ENCODE measurements at regions not wholly inside any gene's neighbourhood (a gene's known extent, or its start where the extent isn't known, plus 50 kb on each side); places are given as distances from the start of the nearest gene placed in this dataset.

GRCh38 chr2:41694536-41695049 lies 353.2 kb upstream of the PKDCC start:
- TF ChIP-seq CTCF (IDR thresholded peaks at IDR 0.05), result no peak
- no peaks in the 10 kb centered on the region for H3K36me3 ChIP-seq
- no peaks in the 10 kb centered on the region for H3K9me3 ChIP-seq
- no peak overlapping the region for H3K4me3 ChIP-seq (ENCODE audit: low read depth in 1 of 2, low read length in 1 of 2)
- H3K27me3 ChIP-seq, result no peaks in the 10 kb centered on the region
- no peaks in the 10 kb centered on the region for H3K4me1 ChIP-seq (ENCODE audit: control insufficient read depth in 1 of 2, insufficient read depth in 1 of 2, low read depth in 1 of 2, low read length in 1 of 2)
- H3K27ac ChIP-seq, result no peak overlapping the region

GRCh38 chr2:41695198-41696113 lies 352.4 kb upstream of the PKDCC start:
- no peaks in the 10 kb centered on the region for H3K27me3 ChIP-seq
- no peak overlapping the region for H3K4me3 ChIP-seq (ENCODE audit: low read depth in 1 of 2, low read length in 1 of 2)
- no peak for TF ChIP-seq CTCF (IDR thresholded peaks at IDR 0.05)

GRCh38 chr2:41697389-41697788 lies 350.4 kb upstream of the PKDCC start:
- Histone ChIP-seq H3K27me3 (no peaks in the 10 kb centered on the region), H3K4me1 (ENCODE audit: control insufficient read depth in 1 of 2, insufficient read depth in 1 of 2, low read depth in 1 of 2, low read length in 1 of 2) (peaks cover 0 to 8% of the 10 kb centered on the region in 2 experiments), H3K4me3 (ENCODE audit: low read depth in 1 of 2, low read length in 1 of 2) (no peak overlapping the region), H3K36me3 (no peaks in the 10 kb centered on the region), H3K27ac (no peak overlapping the region), H3K9me3 (no peaks in the 10 kb centered on the region)
- no peak for TF ChIP-seq CTCF (IDR thresholded peaks at IDR 0.05)

More at GRCh38 chr2:41695198-41696113, 352.4 kb upstream of the PKDCC start:
- Histone ChIP-seq H3K36me3 (no peaks in the 10 kb centered on the region), H3K9me3 (no peaks in the 10 kb centered on the region), H3K27ac (no peak overlapping the region), H3K4me1 (ENCODE audit: control insufficient read depth in 1 of 2, insufficient read depth in 1 of 2, low read depth in 1 of 2, low read length in 1 of 2) (no peaks in the 10 kb centered on the region)

- no peak for TF ChIP-seq CTCF (IDR thresholded peaks at IDR 0.05)
- Histone ChIP-seq H3K36me3 (no peaks in the 10 kb centered on the region), H3K27ac (no peak overlapping the region), H3K9me3 (no peaks in the 10 kb centered on the region), H3K27me3 (no peaks in the 10 kb centered on the region), H3K4me1 (ENCODE audit: control insufficient read depth in 1 of 2, insufficient read depth in 1 of 2, low read depth in 1 of 2, low read length in 1 of 2) (peaks cover 0 to 8% of the 10 kb centered on the region in 2 experiments), H3K4me3 (ENCODE audit: low read depth in 1 of 2, low read length in 1 of 2) (no peak overlapping the region)
Measured at GRCh38 chr2:41698678-41699422, 349.0 kb upstream of the PKDCC start.

- H3K4me3 ChIP-seq (ENCODE audit: low read depth in 1 of 2, low read length in 1 of 2), result no peak overlapping the region
- no peaks in the 10 kb centered on the region for H3K9me3 ChIP-seq
- no peak for TF ChIP-seq CTCF (IDR thresholded peaks at IDR 0.05)
- peaks cover 0 to 8% of the 10 kb centered on the region in 2 experiments for H3K4me1 ChIP-seq (ENCODE audit: control insufficient read depth in 1 of 2, insufficient read depth in 1 of 2, low read depth in 1 of 2, low read length in 1 of 2)
- no peaks in the 10 kb centered on the region for H3K36me3 ChIP-seq
- H3K27ac ChIP-seq, result no peak overlapping the region
- H3K27me3 ChIP-seq, result no peaks in the 10 kb centered on the region
Measured at GRCh38 chr2:41701231-41701630, 346.6 kb upstream of the PKDCC start.
